Nucleus accumbens (tissue), 56 donors: ENCODE measurements at regions not wholly inside any gene's neighbourhood (a gene's known extent, or its start where the extent isn't known, plus 50 kb on each side); places are given as distances from the start of the nearest gene placed in this dataset.
A peak's percentile ranks its signal among the peaks of the same experiment; 100 is the strongest.

ENCODE experiments used
- DNase-seq, 56 donors: peaks; one replicate each; lab custom pipeline; 2025; lab: John Stamatoyannopoulos, UW

GRCh38 chrX:69365755-69366154 is 138.4 kb upstream of the NALF2 start:
- DNase-seq, result no peak

GRCh38 chrX:69365349-69365748 is 138.8 kb upstream of the NALF2 start:
- DNase-seq, result no peak

- no peak for DNase-seq
Observed at GRCh38 chrX:69362856-69363255, 141.3 kb upstream of the NALF2 start.

- DNase-seq, result no peak
Observed at GRCh38 chrX:69362354-69362753, 141.8 kb upstream of the NALF2 start.

GRCh38 chrX:69361311-69361845 is 142.7 kb upstream of the NALF2 start:
- DNase-seq, result no peak

- no peak for DNase-seq
Observed at GRCh38 chrX:69357317-69357716, 146.8 kb upstream of the NALF2 start.

- DNase-seq, result no peak
Observed at GRCh38 chrX:69324851-69325250, 159.6 kb upstream of the PJA1 start.

GRCh38 chrX:69323786-69324720 is 158.8 kb upstream of the PJA1 start:
- DNase-seq, result no peak

- no peak for DNase-seq
Observed at GRCh38 chrX:69321789-69322188, 156.5 kb upstream of the PJA1 start.

GRCh38 chrX:69321006-69321655 is 155.9 kb upstream of the PJA1 start:
- DNase-seq, result no peak

- DNase-seq, result no peak
Observed at GRCh38 chrX:69320116-69320515, 154.9 kb upstream of the PJA1 start.

- no peak for DNase-seq
Observed at GRCh38 chrX:69319376-69319775, 154.1 kb upstream of the PJA1 start.

- DNase-seq, result no peak
Observed at GRCh38 chrX:69318651-69319340, 153.5 kb upstream of the PJA1 start.

GRCh38 chrX:69317721-69318120 is 152.5 kb upstream of the PJA1 start:
- DNase-seq, result no peak

GRCh38 chrX:69314436-69315348 is 149.4 kb upstream of the PJA1 start:
- peak in 1 of 56 donors; percentile 0 for DNase-seq

GRCh38 chrX:69313617-69314290 is 148.5 kb upstream of the PJA1 start:
- no peak for DNase-seq

GRCh38 chrX:69311936-69312670 is 146.8 kb upstream of the PJA1 start:
- DNase-seq, result no peak

GRCh38 chrX:69309074-69309792 is 144.0 kb upstream of the PJA1 start:
- no peak for DNase-seq
